Activated naive CD4-positive, alpha-beta T cell treated with anti-CD3 and anti-CD28 coated beads for 36 hours (primary cell): ENCODE measurements at regions not wholly inside any gene's neighbourhood (a gene's known extent, or its start where the extent isn't known, plus 50 kb on each side); places are given as distances from the start of the nearest gene placed in this dataset.

Source experiments
- CTCF ChIA-PET: fragments of 350-600 bp; sonication (Branson Sonifier 250); formaldehyde crosslinking; loops from one replicate; lab custom pipeline; 2021; ENCODE audit warnings: antibody characterized with exemption; lab: Charles Lee
- DNase-seq: peaks from one replicate; pipeline ENCODE4 v3.0.0-alpha.2; 2020
- H3K27ac Mint-ChIP-seq: one replicate; pipeline ENCODE4 v1.8.0; 2021; ENCODE audit warnings: mild to moderate bottlenecking, mixed read lengths
- H3K27me3 Mint-ChIP-seq: one replicate; pipeline ENCODE4 v1.8.0; 2021; ENCODE audit warnings: low read depth, mixed read lengths
- H3K36me3 Mint-ChIP-seq: one replicate; pipeline ENCODE4 v1.8.0; 2021; ENCODE audit warnings: low read depth, mixed read lengths
- H3K4me1 Mint-ChIP-seq: one replicate; pipeline ENCODE4 v1.8.0; 2021; ENCODE audit warnings: low read depth, mixed read lengths
- H3K4me3 Mint-ChIP-seq: one replicate; pipeline ENCODE4 v1.8.0; 2021; ENCODE audit warnings: mild to moderate bottlenecking, moderate library complexity, mixed read lengths
- H3K9me3 Mint-ChIP-seq: one replicate; pipeline ENCODE4 v1.8.0; 2021; ENCODE audit warnings: mixed read lengths
- intact Hi-C: fragments of 100-400 bp; cut with micrococcal nuclease; formaldehyde crosslinking; loops from one replicate; pipeline ENCODE4 v1.15.1; 2023

DNA sequence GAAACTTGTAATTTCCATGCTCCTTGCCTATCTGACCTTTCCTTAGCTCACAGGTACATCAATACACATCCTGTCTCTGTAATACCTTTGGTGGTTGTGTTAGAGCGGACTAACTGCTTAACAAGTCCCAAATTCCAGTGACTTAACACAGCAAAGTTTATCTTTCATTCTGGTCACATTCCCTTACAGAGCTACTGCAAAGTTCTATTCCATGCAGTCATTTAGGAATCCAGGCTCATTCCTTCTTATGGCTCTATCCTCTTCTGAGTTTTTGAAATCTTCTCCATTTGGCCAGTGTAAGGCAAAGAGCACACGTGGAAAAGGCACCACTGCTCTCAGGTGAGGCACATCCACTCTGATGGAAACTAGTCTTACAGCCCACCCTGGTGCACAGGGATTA, 238.6 kb upstream of the ANKRD55 start:
- Mint-ChIP-seq H3K36me3 (no peaks in the 10 kb centered on the region), H3K27me3 (no peaks in the 10 kb centered on the region), H3K27ac (no peak overlapping the region), H3K4me1 (peaks cover 2% of the 10 kb centered on the region), H3K9me3 (no peaks in the 10 kb centered on the region), H3K4me3 (no peak overlapping the region)
- CTCF ChIA-PET = no interaction called here
- intact Hi-C loops = no loop called here
- DNase-seq = no peak

DNA sequence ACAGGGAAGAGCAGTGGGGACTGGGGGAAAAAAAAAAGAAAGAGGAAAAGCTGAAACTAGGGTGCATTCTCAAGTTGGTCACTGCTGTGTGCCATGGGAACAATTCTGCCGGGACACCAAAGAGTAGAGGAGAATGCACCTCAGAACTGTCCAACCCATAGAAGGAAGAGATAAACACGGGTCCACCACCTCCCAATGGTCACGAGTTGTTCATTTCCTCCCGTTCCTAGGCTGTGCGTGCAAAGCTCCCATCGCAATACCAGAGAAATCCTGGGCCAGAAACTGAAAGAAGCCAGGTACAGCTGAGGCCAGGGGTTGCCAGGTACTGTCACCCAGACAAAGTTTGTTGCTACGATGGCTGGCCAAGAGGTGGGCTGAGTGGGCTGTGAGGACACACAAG, 236.9 kb upstream of the ANKRD55 start:
- no peak for DNase-seq
- H3K9me3 Mint-ChIP-seq = no peaks in the 10 kb centered on the region
- H3K4me3 Mint-ChIP-seq = no peak overlapping the region
- H3K4me1 Mint-ChIP-seq = no peaks in the 10 kb centered on the region
- H3K36me3 Mint-ChIP-seq = no peaks in the 10 kb centered on the region
- intact Hi-C loops = no loop called here
- CTCF ChIA-PET = interaction anchor here (1.5 kb wide), 1 partner anchor 199 kb away, joined by 5 read pairs; no protein-coding TSS in a partner anchor
- H3K27me3 Mint-ChIP-seq = no peaks in the 10 kb centered on the region
- no peak overlapping the region for H3K27ac Mint-ChIP-seq

DNA sequence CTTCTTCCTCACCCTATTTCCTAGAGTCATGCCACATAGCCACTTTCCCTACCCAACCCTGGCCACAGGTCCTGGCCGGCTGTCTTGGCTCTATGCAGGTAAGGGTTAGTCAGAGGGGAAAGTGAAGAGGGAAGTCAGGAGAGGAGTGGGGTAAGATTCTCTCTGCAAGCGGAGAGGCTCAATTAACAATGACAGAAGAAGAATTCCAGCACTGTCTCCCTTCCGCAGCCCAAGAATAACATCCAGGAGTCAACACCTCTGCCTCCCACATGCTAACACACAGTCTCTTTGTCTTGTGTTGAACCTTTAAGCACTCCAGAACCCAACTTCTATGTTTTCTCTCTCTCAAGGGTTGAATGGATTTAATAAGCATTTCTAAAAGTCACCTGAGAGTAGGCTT, 235.1 kb upstream of the ANKRD55 start:
- Mint-ChIP-seq H3K27ac (no peak overlapping the region), H3K4me1 (no peaks in the 10 kb centered on the region), H3K36me3 (no peaks in the 10 kb centered on the region), H3K27me3 (no peaks in the 10 kb centered on the region), H3K4me3 (no peak overlapping the region), H3K9me3 (no peaks in the 10 kb centered on the region)
- CTCF ChIA-PET = interaction anchor here (0.7 to 1.1 kb wide), 2 partner anchors 8 to 492 kb away, joined by 3 read pairs; no protein-coding TSS in a partner anchor
- DNase-seq = no peak
- intact Hi-C loops = no loop called here

DNA sequence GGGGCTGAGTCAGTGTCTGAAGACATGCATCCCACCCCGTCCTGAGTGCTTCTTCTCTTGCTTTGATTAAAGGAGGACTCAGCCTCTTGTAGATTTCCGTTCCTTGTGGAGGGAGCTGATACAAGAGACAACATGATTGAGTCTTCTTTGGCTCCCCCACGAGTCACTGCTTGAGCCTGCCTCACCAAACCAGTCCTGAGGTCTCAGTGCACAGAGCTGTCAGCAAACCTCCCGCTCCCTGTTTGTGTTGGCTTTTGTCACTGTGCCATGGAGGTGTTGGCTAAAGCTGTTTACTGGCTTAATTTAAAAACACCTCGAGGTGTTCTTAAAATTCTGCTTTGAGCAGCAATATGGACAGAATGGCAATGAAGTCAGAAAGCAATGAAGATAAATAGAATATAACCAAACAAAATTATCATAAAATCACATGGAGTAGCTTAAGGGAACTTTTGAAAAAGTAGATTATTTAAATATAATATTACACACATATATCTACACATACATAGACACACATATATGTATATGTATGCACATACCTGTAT, 234.1 kb upstream of the ANKRD55 start:
- intact Hi-C loops = no loop called here
- no peaks in the 10 kb centered on the region for H3K4me1 Mint-ChIP-seq
- no peaks in the 10 kb centered on the region for H3K36me3 Mint-ChIP-seq
- H3K27ac Mint-ChIP-seq = no peak overlapping the region
- CTCF ChIA-PET = interaction anchor here (1.1 kb wide), 3 partner anchors 9 to 671 kb away, joined by 3 to 5 read pairs (median 4); no protein-coding TSS in a partner anchor
- H3K9me3 Mint-ChIP-seq = no peaks in the 10 kb centered on the region
- no peak for DNase-seq
- H3K27me3 Mint-ChIP-seq = no peaks in the 10 kb centered on the region
- no peak overlapping the region for H3K4me3 Mint-ChIP-seq

DNA sequence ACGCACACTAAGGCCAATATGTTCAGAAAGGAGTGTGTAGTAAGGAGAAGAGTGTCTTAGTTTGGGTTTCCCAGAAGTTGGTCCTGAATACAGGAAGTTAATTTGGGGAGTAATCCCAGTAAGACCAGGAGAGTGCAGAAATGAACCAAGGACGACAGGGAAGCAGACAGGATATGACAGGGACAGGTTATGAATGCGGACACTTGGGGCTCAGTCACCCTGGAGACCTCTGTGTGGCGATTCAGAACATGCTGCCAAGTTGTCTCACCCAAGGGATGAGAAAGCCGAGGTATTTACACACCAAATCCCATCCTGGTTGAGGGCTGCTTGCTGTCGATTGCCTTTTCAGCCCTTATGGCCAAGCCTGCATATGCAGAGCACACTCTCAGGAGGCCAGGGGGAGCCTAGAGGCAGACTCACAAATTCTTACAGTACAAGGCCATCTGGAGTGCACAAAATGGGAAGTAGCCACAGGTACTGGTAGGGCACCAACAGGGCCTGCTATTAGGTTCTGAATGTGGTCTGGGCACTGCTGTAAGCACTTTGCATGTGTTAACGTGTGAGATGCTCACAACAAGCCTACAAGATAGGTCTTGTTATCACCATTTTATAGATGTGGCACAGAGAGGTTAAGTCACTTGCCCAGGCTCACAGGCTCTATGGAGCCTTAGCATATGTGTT, 233.1 kb upstream of the ANKRD55 start:
- H3K36me3 Mint-ChIP-seq = no peaks in the 10 kb centered on the region
- no peak for DNase-seq
- no peaks in the 10 kb centered on the region for H3K27me3 Mint-ChIP-seq
- CTCF ChIA-PET = no interaction called here
- intact Hi-C loops = no loop called here
- H3K4me1 Mint-ChIP-seq = no peaks in the 10 kb centered on the region
- H3K9me3 Mint-ChIP-seq = no peaks in the 10 kb centered on the region
- no peak overlapping the region for H3K27ac Mint-ChIP-seq
- H3K4me3 Mint-ChIP-seq = no peak overlapping the region

DNA sequence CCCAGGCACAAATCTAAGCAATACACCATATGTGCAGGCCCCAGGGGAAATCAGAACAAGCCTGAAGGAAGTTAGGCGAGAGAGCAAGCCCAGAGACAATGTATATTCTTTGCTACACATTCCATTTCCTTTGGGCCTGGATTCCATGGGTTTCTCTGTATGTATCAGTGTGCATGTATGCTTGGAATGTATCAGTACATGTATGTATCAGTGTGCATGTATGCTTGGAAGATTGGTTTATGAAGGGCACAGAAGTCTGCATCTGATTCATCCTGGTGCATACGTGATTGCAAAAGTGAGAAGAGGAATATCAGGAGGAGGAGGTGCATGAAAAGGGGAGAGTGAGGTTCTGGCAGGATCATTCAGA, 232.6 kb upstream of the ANKRD55 start:
- CTCF ChIA-PET = interaction anchor here (0.6 kb wide), 1 partner anchor 769 kb away, joined by 4 read pairs; no protein-coding TSS in a partner anchor
- H3K4me1 Mint-ChIP-seq = no peaks in the 10 kb centered on the region
- H3K36me3 Mint-ChIP-seq = no peaks in the 10 kb centered on the region
- intact Hi-C loops = no loop called here
- H3K27ac Mint-ChIP-seq = no peak overlapping the region
- no peaks in the 10 kb centered on the region for H3K27me3 Mint-ChIP-seq
- H3K4me3 Mint-ChIP-seq = no peak overlapping the region
- DNase-seq = no peak
- H3K9me3 Mint-ChIP-seq = no peaks in the 10 kb centered on the region

DNA sequence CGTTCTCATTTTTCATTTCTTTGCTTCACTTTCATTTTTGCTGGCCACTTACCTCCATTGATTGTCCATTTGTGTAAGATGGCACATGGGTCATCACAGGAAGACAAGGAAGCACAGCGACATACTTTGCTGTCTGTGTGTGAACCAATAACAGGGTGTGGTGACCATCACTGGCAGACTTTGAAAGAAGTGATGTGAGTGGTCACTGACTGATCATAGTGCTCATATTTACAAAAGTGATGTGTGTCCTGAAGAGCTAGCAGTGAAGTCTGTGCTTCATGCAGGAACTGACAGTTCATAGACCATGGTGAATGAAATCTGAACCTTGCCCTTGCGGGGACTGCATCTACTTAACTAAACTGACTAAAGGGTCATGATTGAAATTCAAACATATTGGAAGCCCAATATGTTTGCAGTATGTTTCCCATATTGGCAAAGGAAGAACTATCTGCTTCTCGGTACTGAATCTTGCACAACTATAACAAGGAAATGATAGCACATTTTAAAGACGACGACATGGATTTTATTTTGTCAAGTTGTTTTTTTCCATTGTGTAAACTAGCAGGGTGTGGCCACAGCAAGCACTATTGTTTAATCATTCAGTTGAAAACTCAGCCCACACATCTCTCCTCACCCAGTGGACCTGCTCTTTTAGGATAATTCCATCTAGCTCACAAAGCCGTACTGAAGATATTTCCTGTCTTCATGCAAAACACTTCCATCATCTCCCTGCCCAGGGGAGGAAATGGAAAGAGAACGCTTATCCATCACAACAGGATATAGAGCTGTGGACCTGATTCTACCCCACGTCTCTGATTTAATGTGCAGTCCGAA, 232.0 kb upstream of the ANKRD55 start:
- Mint-ChIP-seq H3K27ac (no peak overlapping the region), H3K36me3 (no peaks in the 10 kb centered on the region), H3K4me1 (no peaks in the 10 kb centered on the region), H3K9me3 (no peaks in the 10 kb centered on the region), H3K27me3 (no peaks in the 10 kb centered on the region), H3K4me3 (no peak overlapping the region)
- no peak for DNase-seq
- CTCF ChIA-PET = interaction anchor here (0.6 kb wide), 1 partner anchor 770 kb away, joined by 4 read pairs; no protein-coding TSS in a partner anchor
- intact Hi-C loops = no loop called here

DNA sequence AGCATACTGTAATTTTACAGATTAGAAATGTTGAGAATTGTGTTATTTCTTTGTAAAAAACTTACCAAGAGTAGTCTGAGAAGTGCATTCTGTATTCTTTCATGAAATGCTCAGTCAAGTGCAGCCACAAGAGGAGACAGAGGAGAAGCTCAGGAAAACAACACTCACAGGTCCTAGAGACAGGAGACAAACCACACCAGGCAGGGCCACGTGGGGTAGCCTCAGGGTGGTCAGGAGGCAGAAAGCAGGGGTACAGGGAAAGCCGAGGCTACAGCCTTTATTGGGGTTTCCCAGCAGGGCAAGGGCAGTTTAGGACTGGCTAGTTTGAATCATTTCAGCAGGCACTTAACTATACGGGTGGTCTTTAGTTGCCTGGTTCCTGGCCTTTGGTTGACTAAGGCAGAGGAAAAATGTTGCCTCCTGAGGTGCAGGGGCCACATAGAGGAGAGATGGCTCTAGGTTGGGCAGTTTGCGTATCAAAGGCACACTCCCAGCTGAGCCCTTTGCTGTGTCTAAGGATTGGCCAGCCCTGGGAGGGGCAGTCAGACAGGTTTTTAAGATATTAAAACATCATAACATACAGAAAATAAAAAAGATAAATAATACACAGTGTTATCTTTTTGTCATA, 230.9 kb upstream of the ANKRD55 start:
- intact Hi-C loops = no loop called here
- Mint-ChIP-seq H3K36me3 (no peaks in the 10 kb centered on the region), H3K27me3 (no peaks in the 10 kb centered on the region), H3K4me3 (no peak overlapping the region), H3K27ac (no peak overlapping the region), H3K9me3 (no peaks in the 10 kb centered on the region), H3K4me1 (no peaks in the 10 kb centered on the region)
- DNase-seq = no peak
- CTCF ChIA-PET = interaction anchor here (0.6 kb wide), 1 partner anchor 965 kb away, joined by 3 read pairs; no protein-coding TSS in a partner anchor

DNA sequence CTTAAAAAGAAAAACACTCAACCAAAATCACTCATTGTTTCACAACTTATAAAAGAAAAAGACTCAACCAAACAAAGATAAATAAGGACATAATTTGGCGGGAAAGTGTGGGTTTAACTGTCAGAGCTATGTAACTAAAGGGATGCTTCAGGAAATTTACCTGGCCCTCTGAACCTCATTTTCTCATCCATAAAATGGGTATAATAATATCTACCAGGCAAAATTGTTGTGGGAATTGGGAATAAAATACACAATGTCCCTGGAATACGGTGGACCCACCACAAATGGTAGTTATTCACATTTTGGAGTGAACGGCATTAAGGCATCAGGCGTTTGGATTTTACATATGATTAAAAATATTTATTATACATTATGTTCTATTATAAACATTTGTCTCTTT, 228.5 kb upstream of the ANKRD55 start:
- H3K27ac Mint-ChIP-seq = no peak overlapping the region
- no peaks in the 10 kb centered on the region for H3K4me1 Mint-ChIP-seq
- intact Hi-C loops = no loop called here
- no peaks in the 10 kb centered on the region for H3K9me3 Mint-ChIP-seq
- no peaks in the 10 kb centered on the region for H3K27me3 Mint-ChIP-seq
- DNase-seq = no peak
- CTCF ChIA-PET = no interaction called here
- no peak overlapping the region for H3K4me3 Mint-ChIP-seq
- no peaks in the 10 kb centered on the region for H3K36me3 Mint-ChIP-seq

DNA sequence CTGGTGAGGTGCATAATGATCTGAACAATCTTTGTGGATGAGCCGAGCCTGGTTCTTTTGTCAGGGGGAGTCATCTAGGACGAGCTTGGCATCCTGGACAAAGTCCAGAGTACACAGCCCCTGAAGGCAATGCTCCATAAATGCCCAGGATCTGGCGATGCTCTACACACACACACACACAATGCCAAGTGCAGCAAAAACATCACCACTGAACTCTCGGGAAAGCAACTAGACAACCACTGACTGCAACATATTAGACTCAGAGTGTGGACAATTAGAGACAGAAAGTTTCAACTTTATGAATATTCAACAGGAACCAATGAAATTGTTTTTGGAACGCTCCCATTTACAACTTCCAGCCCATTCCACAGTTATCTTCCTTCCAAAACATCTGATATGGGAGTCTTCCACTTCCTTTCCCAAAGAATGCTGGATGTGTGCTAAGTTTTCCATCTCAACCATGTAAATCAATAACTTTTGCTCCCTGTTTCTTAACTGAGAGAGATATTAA, 227.6 kb upstream of the ANKRD55 start:
- no peak for DNase-seq
- intact Hi-C loops = no loop called here
- CTCF ChIA-PET = no interaction called here
- Mint-ChIP-seq H3K4me3 (no peak overlapping the region), H3K27ac (no peak overlapping the region), H3K36me3 (no peaks in the 10 kb centered on the region), H3K4me1 (no peaks in the 10 kb centered on the region), H3K27me3 (no peaks in the 10 kb centered on the region), H3K9me3 (no peaks in the 10 kb centered on the region)

DNA sequence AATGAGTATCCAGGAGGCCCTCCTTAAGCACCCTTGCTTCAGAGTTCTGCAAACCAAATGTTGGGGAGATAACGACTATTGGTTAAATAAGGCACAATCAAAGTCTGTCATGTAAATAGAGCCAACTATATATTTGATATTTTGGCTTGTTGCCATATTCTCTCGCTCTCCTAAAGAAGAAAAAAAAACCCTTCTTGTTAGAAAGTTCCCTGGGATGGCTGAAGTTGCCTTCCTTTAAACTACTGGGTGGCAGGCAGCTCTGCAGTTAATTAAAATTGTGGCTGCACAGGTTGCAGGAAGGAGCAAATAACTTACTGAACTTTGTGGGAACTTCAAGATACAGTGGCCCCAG, 227.0 kb upstream of the ANKRD55 start:
- Mint-ChIP-seq H3K4me3 (no peak overlapping the region), H3K36me3 (no peaks in the 10 kb centered on the region), H3K27me3 (no peaks in the 10 kb centered on the region), H3K27ac (no peak overlapping the region), H3K4me1 (no peaks in the 10 kb centered on the region), H3K9me3 (no peaks in the 10 kb centered on the region)
- DNase-seq = no peak
- intact Hi-C loops = no loop called here
- CTCF ChIA-PET = no interaction called here
